Fibroblast of skin of scalp (primary cell): ENCODE measurements at regions not wholly inside any gene's neighbourhood (a gene's known extent, or its start where the extent isn't known, plus 50 kb on each side); places are given as distances from the start of the nearest gene placed in this dataset.

Source experiments
- DNase-seq: peaks from one replicate; pipeline ENCODE4 v3.0.0-alpha.2; 2013

GRCh38 chr9:134590240-134591081 is 51.1 kb upstream of the COL5A1 start:
- peak; percentile 35 for DNase-seq

GRCh38 chr9:134591082-134591571 is 50.5 kb upstream of the COL5A1 start:
- DNase-seq: peak; percentile 83

- peak; percentile 96 for DNase-seq
Observed at GRCh38 chr9:134591573-134591981, 50.0 kb upstream of the COL5A1 start.
